Kidney (tissue), 13 donors: ENCODE measurements at regions not wholly inside any gene's neighbourhood (a gene's known extent, or its start where the extent isn't known, plus 50 kb on each side); places are given as distances from the start of the nearest gene placed in this dataset.

Experiments used
- DNase-seq, 5 donors: peaks; one replicate each; pipeline ENCODE4 v3.0.0-alpha.2; 2013 to 2020
- FAIRE-seq: peaks from 2 replicates; lab custom pipeline; 2012; peaks lifted over from hg19 to GRCh38; lab: Jason Lieb, UNC
- H3K27ac ChIP-seq, 2 donors: one replicate each; pipeline ENCODE4 v1.7.0; 2013; ENCODE audit warnings: low read depth in 2 of 2, low read length in 2 of 2, inconsistent platforms in 1 of 2
- H3K27me3 ChIP-seq: one replicate; pipeline ENCODE4 v1.7.1; 2013; ENCODE audit warnings: low read length, inconsistent platforms; ENCODE audit not compliant: control insufficient read depth, insufficient read depth
- H3K36me3 ChIP-seq, 3 donors: one replicate each; pipeline versions ENCODE4 v1.7.0 to v1.7.1; 2013; ENCODE audit warnings: low read length in 3 of 3, control low read depth in 1 of 3, inconsistent platforms in 1 of 3; ENCODE audit not compliant: insufficient read depth in 3 of 3, control insufficient read depth in 2 of 3
- H3K4me1 ChIP-seq, 3 donors: one replicate each; pipeline versions ENCODE4 v1.7.0 to v1.7.1; 2013; ENCODE audit warnings: low read length in 3 of 3, inconsistent platforms in 1 of 3, low read depth in 1 of 3; ENCODE audit not compliant: control insufficient read depth in 2 of 3, insufficient read depth in 2 of 3
- H3K4me3 ChIP-seq, 3 donors: one replicate each; pipeline versions ENCODE4 v1.7.0 to v1.8.1; 2013; ENCODE audit warnings: low read length in 3 of 3, control low read depth in 1 of 3, inconsistent platforms in 1 of 3
- H3K9ac ChIP-seq, 3 donors: one replicate each; pipeline versions ENCODE4 v1.7.0 to v1.7.1; 2013; ENCODE audit warnings: low read length in 3 of 3, control low read depth in 1 of 3, inconsistent platforms in 1 of 3
- H3K9me3 ChIP-seq, 3 donors: one replicate each; pipeline versions ENCODE4 v1.7.0 to v1.7.1; 2013; ENCODE audit warnings: low read length in 3 of 3, control low read depth in 1 of 3, inconsistent platforms in 1 of 3; ENCODE audit not compliant: control insufficient read depth in 2 of 3, insufficient read depth in 1 of 3
- CTCF ChIP-seq: IDR thresholded peaks from 3 replicates; pipeline ENCODE4 v1.5.1; 2012; ENCODE audit warnings: mild to moderate bottlenecking, moderate library complexity, borderline replicate concordance; ENCODE audit not compliant: insufficient read depth; ENCODE audit errors: extremely low read depth
- intact Hi-C: fragments of 100-400 bp; cut with DNase I; formaldehyde crosslinking; loops from one replicate; pipeline ENCODE4 v1.11.1; 2022
- donor health status: control.
- donor health status: control.
- donor health status: control.
- donor health status: control.
- donor health status: control.
- donor health status: DM: yes; HTN: yes; CAD: no.
- donor health status: Normal renal cell carcinoma (clear cell type).

DNA sequence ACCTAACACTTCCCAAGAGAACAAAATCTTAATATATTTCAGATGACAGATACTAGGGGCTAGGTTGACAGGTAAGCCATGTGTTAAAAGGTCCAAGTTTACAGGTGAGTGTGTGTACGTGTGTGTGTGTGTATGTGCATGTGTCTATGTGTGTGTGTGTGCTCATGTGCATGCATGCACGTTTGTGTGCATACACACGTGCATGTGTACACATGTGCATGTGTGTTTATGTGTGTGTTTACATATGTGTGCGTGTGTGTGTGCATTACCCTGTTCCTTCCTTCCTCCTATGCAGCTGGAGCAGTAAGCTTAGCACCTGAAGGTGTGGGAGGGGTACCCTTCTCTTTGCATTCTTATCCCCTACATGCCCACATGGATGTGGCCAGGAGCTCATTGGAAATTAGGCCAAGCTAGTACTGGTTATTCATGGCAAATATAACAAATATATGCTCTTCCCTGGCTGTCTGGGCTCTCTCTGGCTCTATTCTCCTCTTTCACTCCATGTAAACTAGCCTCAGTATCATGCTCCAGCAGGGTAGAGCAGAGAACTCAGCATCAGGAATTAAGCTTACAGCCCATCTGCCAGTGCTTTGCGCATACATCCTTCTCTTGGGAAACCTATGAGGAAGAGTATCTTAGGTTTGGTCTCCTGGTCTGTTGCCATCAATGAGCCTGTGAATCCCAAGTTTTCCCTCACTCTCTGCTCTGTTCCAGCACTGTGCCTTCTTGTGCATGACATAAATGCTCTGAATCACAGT is 258.0 kb upstream of the MYOCD start:
- H3K9ac ChIP-seq = no peak overlapping the region
- no peak for DNase-seq
- no peak for FAIRE-seq
- no peak overlapping the region for H3K4me3 ChIP-seq
- H3K4me1 ChIP-seq = no peaks in the 10 kb centered on the region
- no peaks in the 10 kb centered on the region for H3K9me3 ChIP-seq
- intact Hi-C loops = no loop called here
- no peak for TF ChIP-seq CTCF
- H3K36me3 ChIP-seq = no peaks in the 10 kb centered on the region
- H3K27ac ChIP-seq = no peak overlapping the region
- no peaks in the 10 kb centered on the region for H3K27me3 ChIP-seq

DNA sequence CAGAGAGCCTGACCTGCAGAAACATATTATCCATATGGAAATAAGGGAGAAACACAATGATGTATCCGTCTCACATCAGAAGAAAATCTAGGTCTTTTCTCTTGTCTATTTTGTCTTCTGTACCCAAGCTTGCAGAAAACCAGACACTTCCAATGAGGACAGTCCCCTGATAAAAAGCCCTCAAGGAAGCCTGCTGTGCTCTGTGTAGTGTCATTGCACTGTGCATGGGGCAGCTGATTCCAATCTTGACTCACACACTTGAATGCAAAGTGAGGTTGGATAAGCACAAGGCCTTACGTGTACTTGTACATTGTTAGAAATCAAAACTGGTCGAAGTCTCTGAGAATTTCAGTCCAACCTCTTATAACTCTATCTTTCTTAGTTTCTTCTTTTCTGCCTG is 256.6 kb upstream of the MYOCD start:
- no peaks in the 10 kb centered on the region for H3K36me3 ChIP-seq
- H3K4me3 ChIP-seq = no peak overlapping the region
- H3K27ac ChIP-seq = no peak overlapping the region
- no peak for TF ChIP-seq CTCF
- H3K27me3 ChIP-seq = no peaks in the 10 kb centered on the region
- H3K9ac ChIP-seq = no peak overlapping the region
- no peaks in the 10 kb centered on the region for H3K4me1 ChIP-seq
- FAIRE-seq (no peak), DNase-seq (no peak)
- H3K9me3 ChIP-seq = no peaks in the 10 kb centered on the region
- intact Hi-C loops = no loop called here

DNA sequence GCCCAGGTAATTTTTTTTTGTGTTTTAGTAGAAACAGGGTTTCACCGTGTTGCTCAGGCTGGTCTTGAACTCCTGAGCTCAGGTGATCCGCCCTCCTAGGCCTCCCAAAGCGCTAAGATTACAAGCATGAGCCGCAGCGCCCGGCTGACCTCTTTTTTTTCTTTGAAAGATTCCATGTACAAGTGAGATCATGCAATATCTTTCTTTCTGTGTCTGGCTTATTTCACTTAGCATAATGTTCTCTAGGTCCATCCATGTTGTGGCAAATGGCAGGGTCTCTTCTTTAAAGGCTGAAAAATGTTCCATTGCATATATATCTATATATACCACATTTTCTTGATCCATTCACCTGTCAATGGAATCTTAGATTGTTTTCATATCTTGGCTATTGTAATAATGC is 255.0 kb upstream of the MYOCD start:
- Histone ChIP-seq H3K27me3 (no peaks in the 10 kb centered on the region), H3K4me3 (no peak overlapping the region), H3K9me3 (no peaks in the 10 kb centered on the region), H3K9ac (no peak overlapping the region), H3K27ac (no peak overlapping the region), H3K36me3 (no peaks in the 10 kb centered on the region), H3K4me1 (no peaks in the 10 kb centered on the region)
- TF ChIP-seq CTCF = no peak
- FAIRE-seq = no peak
- intact Hi-C loops = no loop called here
- no peak for DNase-seq

GRCh38 chr17:12415031-12415430 is 250.7 kb upstream of the MYOCD start:
- no peak for TF ChIP-seq CTCF
- intact Hi-C loops = no loop called here

More at GRCh38 chr17:12415031-12415430, 250.7 kb upstream of the MYOCD start:
- Histone ChIP-seq H3K9ac (no peak overlapping the region), H3K4me1 (no peaks in the 10 kb centered on the region), H3K27me3 (no peaks in the 10 kb centered on the region), H3K36me3 (no peaks in the 10 kb centered on the region), H3K9me3 (no peaks in the 10 kb centered on the region), H3K27ac (no peak overlapping the region), H3K4me3 (no peak overlapping the region)
- FAIRE-seq (no peak), DNase-seq (no peak)
